Brain microvascular endothelial cell (primary cell): ENCODE measurements at regions not wholly inside any gene's neighbourhood (a gene's known extent, or its start where the extent isn't known, plus 50 kb on each side); places are given as distances from the start of the nearest gene placed in this dataset.

ENCODE experiments used
- DNase-seq: peaks from one replicate; pipeline ENCODE4 v3.0.0-alpha.2; 2020
- H3K27ac ChIP-seq: fragments of 250-450 bp; sonication (Bioruptor Pico); 2 replicates; pipeline ENCODE4 v1.5.1; 2020; ENCODE audit warnings: mild to moderate bottlenecking, moderate library complexity
- H3K27me3 ChIP-seq: fragments of 250-450 bp; sonication (Bioruptor Pico); replicated peaks from 2 replicates; pipeline ENCODE4 v1.5.1; 2020; ENCODE audit warnings: mild to moderate bottlenecking
- H3K36me3 ChIP-seq: fragments of 250-450 bp; sonication (Bioruptor Pico); replicated peaks from 2 replicates; pipeline ENCODE4 v1.5.1; 2020; ENCODE audit warnings: mild to moderate bottlenecking
- H3K4me3 ChIP-seq: 2 replicates; pipeline ENCODE4 v1.5.1; 2011; ENCODE audit warnings: low read depth, mild to moderate bottlenecking, control low read depth, low read length, moderate library complexity
- in situ Hi-C: cut with HindIII; loops from 2 replicates; pipeline ENCODE4 v1.10.0; 2017; ENCODE audit warnings: low sequenced_read_pairs, low pct_ligation_motif_present
- TF ChIP-seq, protein P1 (sequence below): IDR thresholded peaks from 2 replicates; pipeline ENCODE4 v1.5.1; 2011; ENCODE audit warnings: low read depth, mild to moderate bottlenecking, moderate library complexity, low read length, control low read depth, inconsistent platforms; ENCODE audit errors: missing control alignments

DNA sequence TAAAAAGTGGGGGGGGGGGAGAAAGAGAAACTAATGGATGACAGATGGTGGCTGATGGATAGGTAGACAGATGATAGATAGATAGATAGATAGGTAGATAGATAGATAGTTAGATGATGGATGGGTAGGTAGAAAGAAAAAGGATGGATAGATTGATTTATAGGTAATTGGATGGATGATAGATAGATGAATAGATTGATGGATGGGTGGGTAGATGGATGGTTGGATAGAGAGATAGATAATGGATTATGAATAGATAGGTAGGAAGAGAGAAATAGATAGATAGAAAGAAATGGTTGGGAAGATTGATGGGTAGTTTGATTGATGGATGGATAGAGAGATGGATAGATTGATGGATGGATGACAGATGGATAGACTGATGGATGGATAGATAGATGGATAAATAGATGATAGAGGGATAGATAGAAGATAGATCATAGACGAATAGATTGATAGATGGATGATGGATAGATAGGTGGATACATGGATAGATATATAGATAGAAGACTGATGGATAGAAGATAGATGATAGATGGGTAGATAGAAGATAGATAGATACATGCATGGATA lies 337.1 kb downstream of the C16orf95 start:
- H3K27me3 ChIP-seq: no peaks in the 10 kb centered on the region
- in situ Hi-C loops: no loop called here
- TF ChIP-seq, protein P1, sequence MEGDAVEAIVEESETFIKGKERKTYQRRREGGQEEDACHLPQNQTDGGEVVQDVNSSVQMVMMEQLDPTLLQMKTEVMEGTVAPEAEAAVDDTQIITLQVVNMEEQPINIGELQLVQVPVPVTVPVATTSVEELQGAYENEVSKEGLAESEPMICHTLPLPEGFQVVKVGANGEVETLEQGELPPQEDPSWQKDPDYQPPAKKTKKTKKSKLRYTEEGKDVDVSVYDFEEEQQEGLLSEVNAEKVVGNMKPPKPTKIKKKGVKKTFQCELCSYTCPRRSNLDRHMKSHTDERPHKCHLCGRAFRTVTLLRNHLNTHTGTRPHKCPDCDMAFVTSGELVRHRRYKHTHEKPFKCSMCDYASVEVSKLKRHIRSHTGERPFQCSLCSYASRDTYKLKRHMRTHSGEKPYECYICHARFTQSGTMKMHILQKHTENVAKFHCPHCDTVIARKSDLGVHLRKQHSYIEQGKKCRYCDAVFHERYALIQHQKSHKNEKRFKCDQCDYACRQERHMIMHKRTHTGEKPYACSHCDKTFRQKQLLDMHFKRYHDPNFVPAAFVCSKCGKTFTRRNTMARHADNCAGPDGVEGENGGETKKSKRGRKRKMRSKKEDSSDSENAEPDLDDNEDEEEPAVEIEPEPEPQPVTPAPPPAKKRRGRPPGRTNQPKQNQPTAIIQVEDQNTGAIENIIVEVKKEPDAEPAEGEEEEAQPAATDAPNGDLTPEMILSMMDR: no peak
- DNase-seq: no peak
- no peaks in the 10 kb centered on the region for H3K36me3 ChIP-seq
- no peak overlapping the region for H3K4me3 ChIP-seq
- H3K27ac ChIP-seq: no peak overlapping the region

DNA sequence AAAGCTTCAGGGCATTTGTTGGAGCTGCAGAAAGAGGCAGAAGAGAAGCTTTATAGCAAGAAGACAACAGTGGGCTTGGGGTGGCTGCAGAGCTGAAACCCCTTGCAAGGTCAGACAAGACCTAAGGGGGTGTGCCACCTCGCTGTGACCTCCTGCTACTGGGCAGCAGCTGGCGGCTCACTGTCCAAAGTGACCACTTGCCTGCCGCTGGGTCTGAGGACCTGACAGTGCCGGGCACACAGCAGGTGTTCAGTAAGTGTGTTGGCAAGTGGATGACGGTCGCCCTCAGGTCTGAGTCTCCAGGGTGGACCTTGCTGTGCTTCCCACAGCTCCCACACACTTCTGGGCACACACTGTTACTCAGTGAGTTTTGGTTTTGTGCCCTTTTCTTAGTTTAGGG lies 336.5 kb downstream of the C16orf95 start:
- H3K27ac ChIP-seq: no peak overlapping the region
- no peak overlapping the region for H3K4me3 ChIP-seq
- H3K27me3 ChIP-seq: no peaks in the 10 kb centered on the region
- in situ Hi-C loops: no loop called here
- H3K36me3 ChIP-seq: no peaks in the 10 kb centered on the region
- no peak for DNase-seq
- TF ChIP-seq, protein P1: no peak

DNA sequence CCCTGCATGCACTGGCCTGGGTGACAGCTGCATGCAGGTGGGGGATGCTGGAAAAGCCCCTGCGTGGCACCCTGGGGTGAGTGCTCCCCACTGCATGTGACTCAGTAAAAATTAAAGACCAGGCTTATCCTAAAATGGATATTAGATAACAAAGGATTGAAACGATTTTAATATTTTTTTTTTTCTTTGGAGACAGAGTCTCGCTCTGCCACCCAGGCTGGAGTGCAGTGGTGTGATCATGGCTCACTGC lies 334.9 kb downstream of the C16orf95 start:
- in situ Hi-C loops: no loop called here
- DNase-seq: no peak
- TF ChIP-seq, protein P1: no peak
- no peaks in the 10 kb centered on the region for H3K27me3 ChIP-seq
- no peak overlapping the region for H3K27ac ChIP-seq
- no peak overlapping the region for H3K4me3 ChIP-seq
- H3K36me3 ChIP-seq: no peaks in the 10 kb centered on the region

DNA sequence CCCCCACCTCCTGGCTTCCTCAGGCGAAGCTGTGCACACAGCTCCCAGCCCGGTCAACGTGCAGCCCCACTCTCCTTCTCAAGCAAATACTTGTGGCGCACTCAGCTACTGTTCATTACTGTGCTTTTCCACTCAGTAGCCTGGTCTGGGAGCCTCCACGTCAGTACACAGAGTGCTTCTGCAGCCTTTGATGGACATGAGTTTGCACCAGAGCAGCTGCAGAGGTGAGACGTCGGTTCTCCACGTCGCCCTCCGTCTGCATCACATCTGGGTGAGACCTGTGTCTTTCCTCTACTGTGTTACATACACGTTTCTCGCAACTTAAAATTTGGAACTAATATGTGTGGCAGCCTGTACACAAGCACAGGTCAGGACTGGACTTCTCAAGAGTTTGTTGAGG lies 334.3 kb downstream of the C16orf95 start:
- no peak for DNase-seq
- H3K27ac ChIP-seq: no peak overlapping the region
- H3K27me3 ChIP-seq: no peaks in the 10 kb centered on the region
- in situ Hi-C loops: no loop called here
- TF ChIP-seq, protein P1: no peak
- H3K36me3 ChIP-seq: no peaks in the 10 kb centered on the region
- H3K4me3 ChIP-seq: no peak overlapping the region

DNA sequence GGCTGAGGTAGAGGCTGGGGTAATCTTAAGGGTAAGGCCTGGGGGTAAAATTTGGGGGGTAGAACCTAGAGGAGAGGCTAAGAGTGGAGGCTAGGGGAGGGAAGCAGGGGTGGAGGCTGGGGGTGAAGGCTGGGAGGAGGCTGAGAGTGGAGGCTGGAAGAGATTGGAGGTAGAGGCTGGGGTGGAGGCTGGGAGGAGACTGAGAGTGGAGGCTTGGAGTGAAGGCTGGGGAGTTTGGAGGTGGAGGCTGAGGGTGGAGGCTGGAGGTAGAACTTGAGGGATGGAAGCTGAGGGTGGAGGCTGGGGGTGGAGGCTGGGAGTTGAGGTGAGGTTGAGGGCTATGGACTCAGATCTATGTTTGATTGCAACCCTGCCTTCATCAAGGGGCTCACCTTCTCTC lies 333.6 kb downstream of the C16orf95 start:
- in situ Hi-C loops: no loop called here
- Histone ChIP-seq H3K36me3 (no peaks in the 10 kb centered on the region), H3K27me3 (no peaks in the 10 kb centered on the region), H3K27ac (no peak overlapping the region), H3K4me3 (no peak overlapping the region)
- TF ChIP-seq, protein P1: no peak
- no peak for DNase-seq

DNA sequence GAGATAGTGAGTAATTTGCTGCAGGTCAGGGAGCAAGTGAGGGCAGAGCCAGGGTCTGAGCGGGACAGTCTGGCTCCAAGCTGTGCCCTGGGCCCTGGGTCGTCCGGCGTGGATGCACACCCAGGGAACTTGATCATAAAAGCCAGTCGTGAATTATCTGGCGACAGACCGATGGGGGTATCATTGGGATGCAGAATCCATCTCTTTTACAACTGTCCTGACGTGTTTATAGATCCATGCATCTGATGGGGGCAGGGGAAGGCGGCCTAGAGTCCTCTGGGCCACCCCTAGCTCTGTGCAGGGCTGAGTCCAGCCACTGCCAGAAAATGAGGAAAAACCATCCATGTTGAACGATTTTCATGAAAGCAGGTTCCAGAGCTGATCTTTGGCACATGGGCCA lies 332.8 kb downstream of the C16orf95 start:
- DNase-seq: no peak
- Histone ChIP-seq H3K4me3 (no peak overlapping the region), H3K27me3 (no peaks in the 10 kb centered on the region), H3K27ac (no peak overlapping the region), H3K36me3 (no peaks in the 10 kb centered on the region)
- in situ Hi-C loops: no loop called here
- TF ChIP-seq, protein P1: no peak
